Fibroblast of pulmonary artery (primary cell): ENCODE measurements at regions not wholly inside any gene's neighbourhood (a gene's known extent, or its start where the extent isn't known, plus 50 kb on each side); places are given as distances from the start of the nearest gene placed in this dataset.

ENCODE experiments used
- DNase-seq: peaks from one replicate; pipeline ENCODE4 v3.0.0-alpha.2; 2010; ENCODE audit warnings: low read depth
- H3K4me3 ChIP-seq: replicated peaks from 2 replicates; pipeline ENCODE4 v1.5.1; 2011; ENCODE audit warnings: low read depth, mild to moderate bottlenecking, control low read depth, low read length, moderate library complexity
- TF ChIP-seq, protein P1 (sequence below): IDR thresholded peaks from 2 replicates; pipeline ENCODE4 v1.5.1; 2011; ENCODE audit warnings: mild to moderate bottlenecking, control low read depth, low read length, inconsistent platforms; ENCODE audit errors: missing control alignments

GRCh38 chr4:34183926-34184325 is 2060.4 kb downstream of the ARAP2 start:
- TF ChIP-seq, protein P1, sequence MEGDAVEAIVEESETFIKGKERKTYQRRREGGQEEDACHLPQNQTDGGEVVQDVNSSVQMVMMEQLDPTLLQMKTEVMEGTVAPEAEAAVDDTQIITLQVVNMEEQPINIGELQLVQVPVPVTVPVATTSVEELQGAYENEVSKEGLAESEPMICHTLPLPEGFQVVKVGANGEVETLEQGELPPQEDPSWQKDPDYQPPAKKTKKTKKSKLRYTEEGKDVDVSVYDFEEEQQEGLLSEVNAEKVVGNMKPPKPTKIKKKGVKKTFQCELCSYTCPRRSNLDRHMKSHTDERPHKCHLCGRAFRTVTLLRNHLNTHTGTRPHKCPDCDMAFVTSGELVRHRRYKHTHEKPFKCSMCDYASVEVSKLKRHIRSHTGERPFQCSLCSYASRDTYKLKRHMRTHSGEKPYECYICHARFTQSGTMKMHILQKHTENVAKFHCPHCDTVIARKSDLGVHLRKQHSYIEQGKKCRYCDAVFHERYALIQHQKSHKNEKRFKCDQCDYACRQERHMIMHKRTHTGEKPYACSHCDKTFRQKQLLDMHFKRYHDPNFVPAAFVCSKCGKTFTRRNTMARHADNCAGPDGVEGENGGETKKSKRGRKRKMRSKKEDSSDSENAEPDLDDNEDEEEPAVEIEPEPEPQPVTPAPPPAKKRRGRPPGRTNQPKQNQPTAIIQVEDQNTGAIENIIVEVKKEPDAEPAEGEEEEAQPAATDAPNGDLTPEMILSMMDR = no peak
- H3K4me3 ChIP-seq = no peak overlapping the region
- DNase-seq = peak; percentile 8

DNA sequence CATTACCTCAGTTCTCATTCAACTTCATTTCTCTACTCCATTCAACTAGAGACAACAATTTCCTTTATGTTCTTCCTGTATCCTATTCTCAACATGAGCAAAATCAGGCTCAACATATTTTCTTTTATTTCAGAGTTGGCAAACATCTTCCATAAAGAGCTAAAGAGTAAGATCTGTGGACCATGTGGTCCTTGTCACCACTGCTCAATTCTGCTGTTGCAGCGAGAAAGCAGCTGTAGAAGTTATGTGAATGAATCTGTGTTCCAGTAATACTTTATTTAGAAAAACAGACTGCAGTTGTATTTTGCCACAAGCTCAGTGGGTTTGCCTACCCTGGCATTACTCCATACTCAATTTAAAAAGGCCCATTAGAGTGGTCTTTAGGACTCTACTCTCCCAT is 2057.3 kb downstream of the ARAP2 start:
- no peak for DNase-seq
- TF ChIP-seq, protein P1 = no peak
- no peak overlapping the region for H3K4me3 ChIP-seq

DNA sequence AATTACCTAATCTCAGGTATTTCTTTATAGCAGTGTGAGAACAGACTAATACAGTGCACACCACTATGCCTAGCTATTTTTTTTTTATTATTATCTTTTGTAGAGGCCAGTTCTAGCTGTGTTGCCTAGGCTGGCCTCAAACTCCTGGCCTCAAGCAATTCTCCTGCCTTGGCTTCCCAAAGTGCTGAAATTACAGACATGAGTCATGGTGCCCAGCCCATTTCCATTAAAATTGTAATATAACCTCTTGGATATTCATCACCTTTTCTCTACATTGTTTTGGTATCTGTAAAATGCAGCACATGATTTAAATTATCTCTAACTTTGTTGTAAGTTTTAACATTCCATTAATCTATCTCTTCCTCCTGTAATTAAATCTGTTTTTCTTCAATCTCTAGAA is 2052.9 kb downstream of the ARAP2 start:
- DNase-seq = no peak
- no peak overlapping the region for H3K4me3 ChIP-seq
- TF ChIP-seq, protein P1 = no peak

DNA sequence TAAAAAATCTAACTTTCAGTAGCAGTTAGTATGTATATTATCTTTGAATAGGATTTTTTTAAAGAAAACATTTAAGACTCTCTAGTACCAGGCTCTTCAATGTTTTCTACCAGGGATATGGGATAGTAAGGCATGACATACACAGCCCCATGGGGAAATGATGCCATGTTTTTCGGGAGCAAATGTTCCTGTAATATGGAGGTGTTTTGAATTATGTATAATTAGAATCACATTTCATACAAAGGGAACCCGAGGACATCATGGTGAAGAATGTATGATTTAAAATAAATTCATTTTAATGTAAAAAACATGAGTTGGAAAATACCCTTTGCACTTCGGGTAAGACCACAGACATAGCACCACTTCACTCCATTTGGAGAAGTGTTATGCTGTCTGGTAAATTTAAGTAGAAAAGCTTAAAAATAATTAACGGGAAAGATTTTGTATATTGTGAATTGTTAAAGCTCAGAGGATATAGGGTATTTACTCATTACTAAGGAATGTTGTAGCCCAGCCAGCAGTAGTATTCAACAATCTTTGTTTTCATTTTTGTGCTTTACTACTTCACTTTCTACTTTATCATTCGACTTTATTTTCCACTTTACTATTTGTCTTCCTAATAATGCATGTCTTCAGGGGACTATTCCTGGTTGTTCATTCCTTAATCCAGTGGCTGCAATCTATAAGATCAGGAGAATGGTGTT is 2050.7 kb downstream of the ARAP2 start:
- no peak overlapping the region for H3K4me3 ChIP-seq
- TF ChIP-seq, protein P1 = no peak
- DNase-seq = peak; percentile 49

DNA sequence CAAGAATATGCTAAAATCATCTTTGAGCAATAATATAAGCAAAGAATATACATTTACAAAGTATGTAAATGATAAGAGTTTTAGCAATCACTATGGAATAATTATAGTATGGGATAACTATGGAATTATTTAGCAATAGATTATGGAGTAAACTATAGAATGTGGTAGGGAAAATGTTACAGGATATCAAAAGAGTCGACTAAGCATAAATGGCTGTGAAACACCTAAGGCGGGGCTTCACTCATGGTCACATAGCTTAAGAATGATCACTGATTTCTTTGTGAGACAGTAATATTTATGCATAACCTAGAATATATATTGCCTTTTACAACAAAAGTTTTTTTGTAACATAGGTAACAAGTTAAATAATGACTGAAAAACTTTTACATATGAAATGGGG is 2049.7 kb downstream of the ARAP2 start:
- no peak for DNase-seq
- H3K4me3 ChIP-seq = no peak overlapping the region
- TF ChIP-seq, protein P1 = no peak

- no peak overlapping the region for H3K4me3 ChIP-seq
- peak; percentile 20 for DNase-seq
- TF ChIP-seq, protein P1 = no peak
Measured at GRCh38 chr4:34196375-34196774, 2047.9 kb downstream of the ARAP2 start.

DNA sequence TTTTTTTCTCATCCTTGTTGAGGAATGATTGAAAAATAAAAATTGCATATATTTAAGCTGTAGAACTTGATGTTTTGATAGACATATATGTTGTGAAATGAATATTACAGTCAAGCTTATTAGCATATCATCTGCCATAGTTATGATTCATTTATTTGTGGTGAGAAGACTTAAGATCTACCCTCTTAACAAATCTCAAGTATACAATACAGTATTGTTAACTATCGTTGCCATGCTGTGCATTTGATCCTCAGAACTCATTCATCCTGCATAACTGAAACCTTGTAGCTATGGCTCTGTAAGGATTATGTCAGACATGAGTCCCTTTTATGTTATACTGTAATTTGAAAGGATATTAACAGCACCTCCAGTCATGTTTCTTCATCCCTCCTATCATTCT is 2045.3 kb downstream of the ARAP2 start:
- TF ChIP-seq, protein P1 = no peak
- no peak for DNase-seq
- no peak overlapping the region for H3K4me3 ChIP-seq
